22Rv1 (cell line): ENCODE measurements at regions not wholly inside any gene's neighbourhood (a gene's known extent, or its start where the extent isn't known, plus 50 kb on each side); places are given as distances from the start of the nearest gene placed in this dataset.

Experiments used
- CTCF ChIP-seq: fragments of 450-650 bp; IDR thresholded peaks from 2 replicates; pipeline ENCODE4 v1.5.1; 2017; ENCODE audit warnings: mild to moderate bottlenecking
- ZFX ChIP-seq: fragments of 450-650 bp; IDR thresholded peaks from 2 replicates; pipeline ENCODE4 v1.6.1; 2017; ENCODE audit warnings: antibody characterized with exemption, borderline replicate concordance

GRCh38 chr13:29918845-29919244 is 68.4 kb upstream of the UBL3 start:
- no peak for TF ChIP-seq CTCF
- TF ChIP-seq ZFX: no peak
